IMR-90 (cell line): ENCODE measurements at regions not wholly inside any gene's neighbourhood (a gene's known extent, or its start where the extent isn't known, plus 50 kb on each side); places are given as distances from the start of the nearest gene placed in this dataset.

ENCODE experiments used
- ATAC-seq: fragments of 200-7000 bp; cut with Tn5 transposase; 2 replicates; pipeline ENCODE4 v1.9.1; 2020; ENCODE audit warnings: low read depth, mild to moderate bottlenecking, moderate library complexity
- BruUV-seq: library from RNA; stranded (reverse); fragments of 400-500 nt; replicated peaks from 2 replicates; lab custom pipeline; 2021; lab: Mats Ljungman, UMichigan
- CTCF ChIA-PET: fragments of 300-600 bp; formaldehyde crosslinking; extraction: SDS; loops from one replicate; lab custom pipeline; 2021; ENCODE audit warnings: antibody characterized with exemption; lab: Yijun Ruan, JAX
- POLR2A ChIA-PET: fragments of 300-600 bp; sonication (Branson Sonifier 250); formaldehyde crosslinking; loops from one replicate; lab custom pipeline; 2022; ENCODE audit warnings: antibody characterized with exemption; ENCODE audit not compliant: unreplicated experiment; lab: Charles Lee
- DNase-seq: peaks from one replicate; pipeline ENCODE4 v3.0.0; 2013
- H2AFZ ChIP-seq: replicated peaks from 2 replicates; pipeline ENCODE3; 2013; ENCODE audit warnings: low read length, mild to moderate bottlenecking; ENCODE audit not compliant: poor library complexity
- H2AK5ac ChIP-seq: 2 replicates; pipeline ENCODE4 v1.6.1; 2013; ENCODE audit warnings: low read depth, low read length, inconsistent platforms
- H2AK9ac ChIP-seq: replicated peaks from 2 replicates; pipeline ENCODE3; 2013; ENCODE audit warnings: mild to moderate bottlenecking, low read depth, low read length, moderate library complexity; ENCODE audit not compliant: poor library complexity
- H2BK120ac ChIP-seq: 2 replicates; pipeline ENCODE4 v1.6.1; 2013; ENCODE audit warnings: low read depth, low read length, inconsistent platforms
- H2BK15ac ChIP-seq: 3 replicates; pipeline ENCODE4 v1.6.1; 2013; ENCODE audit warnings: low read depth, low read length, inconsistent platforms
- H2BK20ac ChIP-seq: 2 replicates; pipeline ENCODE4 v1.6.1; 2013; ENCODE audit warnings: low read depth, mild to moderate bottlenecking, inconsistent platforms, low read length, moderate library complexity
- H2BK5ac ChIP-seq: 2 replicates; pipeline ENCODE4 v1.6.1; 2013; ENCODE audit warnings: mild to moderate bottlenecking, low read depth, low read length, inconsistent platforms; ENCODE audit not compliant: poor library complexity, severe bottlenecking
- H3K14ac ChIP-seq: replicated peaks from 2 replicates; pipeline ENCODE4 v1.6.1; 2013; ENCODE audit warnings: low read depth, low read length, inconsistent platforms
- H3K18ac ChIP-seq: 2 replicates; pipeline ENCODE4 v1.6.1; 2013; ENCODE audit warnings: low read depth, low read length, control low read depth
- H3K23ac ChIP-seq: 2 replicates; pipeline ENCODE4 v1.6.1; 2013; ENCODE audit warnings: low read depth, low read length, inconsistent platforms
- H3K27ac ChIP-seq: 2 replicates; pipeline ENCODE4 v1.5.1; 2013; ENCODE audit warnings: mild to moderate bottlenecking, control low read depth, low read length; ENCODE audit not compliant: insufficient read depth
- H3K27me3 ChIP-seq: 2 replicates; pipeline ENCODE4 v1.6.1; 2013; ENCODE audit warnings: low read length; ENCODE audit not compliant: control insufficient read depth, insufficient read depth
- H3K36me3 ChIP-seq: 2 replicates; pipeline ENCODE4 v1.6.1; 2013; ENCODE audit warnings: low read length, mixed read lengths; ENCODE audit not compliant: control insufficient read depth, insufficient read depth
- H3K4ac ChIP-seq: 2 replicates; pipeline ENCODE4 v1.6.1; 2013; ENCODE audit warnings: low read depth, low read length, inconsistent platforms
- H3K4me1 ChIP-seq: 2 replicates; pipeline ENCODE4 v1.6.1; 2013; ENCODE audit warnings: low read length, mixed read lengths; ENCODE audit not compliant: control insufficient read depth, insufficient read depth
- H3K4me2 ChIP-seq: 2 replicates; pipeline ENCODE4 v1.6.1; 2013; ENCODE audit warnings: low read depth, mild to moderate bottlenecking, control low read depth, low read length, moderate library complexity
- H3K4me3 ChIP-seq: 2 replicates; pipeline ENCODE4 v1.5.1; 2013; ENCODE audit warnings: low read depth, mild to moderate bottlenecking, control low read depth, low read length, moderate library complexity; ENCODE audit not compliant: insufficient read depth
- H3K56ac ChIP-seq: 2 replicates; pipeline ENCODE4 v1.6.1; 2013; ENCODE audit warnings: low read length, inconsistent platforms; ENCODE audit not compliant: insufficient read depth; ENCODE audit errors: extremely low read depth
- H3K79me1 ChIP-seq, 2 experiments: 2 replicates each; pipeline ENCODE4 v1.6.1; 2013; ENCODE audit warnings: low read length in 2 of 2, inconsistent platforms in 1 of 2, low read depth in 1 of 2
- H3K9ac ChIP-seq: 2 replicates; pipeline ENCODE4 v1.6.1; 2013; ENCODE audit warnings: low read depth, low read length, control low read depth
- H3K9me1 ChIP-seq: 2 replicates; pipeline ENCODE4 v1.6.1; 2013; ENCODE audit warnings: low read length, inconsistent platforms; ENCODE audit not compliant: insufficient read depth
- H3K9me3 ChIP-seq: 2 replicates; pipeline ENCODE4 v1.6.1; 2013; ENCODE audit warnings: low read length; ENCODE audit not compliant: control insufficient read depth, insufficient read depth
- H4K20me1 ChIP-seq: 2 replicates; pipeline ENCODE4 v1.6.1; 2013; ENCODE audit warnings: low read length, inconsistent platforms; ENCODE audit not compliant: insufficient read depth
- H4K5ac ChIP-seq: 2 replicates; pipeline ENCODE4 v1.6.1; 2013; ENCODE audit warnings: mild to moderate bottlenecking, low read depth, low read length, control low read depth
- H4K8ac ChIP-seq, 2 experiments: 2 replicates each; pipeline ENCODE4 v1.6.1; 2013; ENCODE audit warnings: low read depth in 2 of 2, low read length in 2 of 2, control low read depth in 1 of 2, inconsistent platforms in 1 of 2
- H4K91ac ChIP-seq: 2 replicates; pipeline ENCODE4 v1.6.1; 2013; ENCODE audit warnings: low read depth, low read length, inconsistent platforms; ENCODE audit not compliant: insufficient read depth
- MAZ ChIP-seq: IDR thresholded peaks from 2 replicates; pipeline ENCODE4 v1.6.1; 2012; ENCODE audit warnings: low read depth, mild to moderate bottlenecking, low read length, improper control_type of control experiment, moderate library complexity, borderline replicate concordance
- RAD21 ChIP-seq: IDR thresholded peaks from 2 replicates; pipeline ENCODE4 v1.6.1; 2012; ENCODE audit warnings: low read length, improper control_type of control experiment
- SMC3 ChIP-seq: fragments of 150-350 bp; IDR thresholded peaks from 2 replicates; pipeline ENCODE4 v1.6.1; 2016; ENCODE audit warnings: low read depth, mild to moderate bottlenecking, antibody characterized with exemption, low read length, moderate library complexity
- WGBS, 2 experiments: methylation state at CpG; one replicate each; pipeline versions ENCODE4 v1.1.5 to v1.1.7; 2013; ENCODE audit warnings: missing lambda C conversion rate in 2 of 2; ENCODE audit not compliant: insufficient read length in 1 of 2; ENCODE audit errors: extremely low coverage in 2 of 2; 5-methylcytosine and 5-hydroxymethylcytosine counted together
- dilution Hi-C: fragments of 300-500 bp; cut with HindIII; formaldehyde crosslinking; loops from one replicate; pipeline ENCODE4 v1.14.3; 2018; ENCODE audit warnings: low sequenced_read_pairs; ENCODE audit not compliant: unreplicated experiment
- in situ Hi-C: fragments of 300-500 bp; cut with MboI; formaldehyde crosslinking; loops from 3 replicates; pipeline ENCODE4 v1.14.3; 2019; ENCODE audit warnings: low sequenced_read_pairs, inconsistent platforms, mixed read lengths
- intact Hi-C: fragments of 100-400 bp; cut with micrococcal nuclease; formaldehyde crosslinking; loops from 2 replicates; pipeline ENCODE4 v1.10.0; 2022

- H2BK120ac ChIP-seq: no peak overlapping the region
- no peak overlapping the region for H3K4me2 ChIP-seq
- H2AK5ac ChIP-seq: no peak overlapping the region
- POLR2A ChIA-PET: no interaction called here
- no CpG with 5 or more reads among the region's 5 CpGs for WGBS, 2 experiments
- no peak overlapping the region for H2BK20ac ChIP-seq
- no peak overlapping the region for H3K23ac ChIP-seq
- H3K56ac ChIP-seq: no peak overlapping the region
- no peak overlapping the region for H3K14ac ChIP-seq
- CTCF ChIA-PET: no interaction called here
- H3K18ac ChIP-seq: no peak overlapping the region
- no peak overlapping the region for H2BK5ac ChIP-seq
- H4K8ac ChIP-seq: no peak overlapping the region
- BruUV-seq: no TSS peak
- no peaks in the 10 kb centered on the region for H3K36me3 ChIP-seq
- H3K4ac ChIP-seq: no peak overlapping the region
- no peak overlapping the region for H4K91ac ChIP-seq
- H3K4me3 ChIP-seq: no peak overlapping the region
- H2AFZ ChIP-seq: no peak overlapping the region
- H2AK9ac ChIP-seq: no peak overlapping the region
- H3K27me3 ChIP-seq: no peaks in the 10 kb centered on the region
- no peaks in the 10 kb centered on the region for H3K9me1 ChIP-seq
- no peak for TF ChIP-seq MAZ
- no peak for TF ChIP-seq RAD21
- no peak for TF ChIP-seq SMC3
- H3K4me1 ChIP-seq: no peaks in the 10 kb centered on the region
- no peak for DNase-seq
- H3K9me3 ChIP-seq: no peaks in the 10 kb centered on the region
- H3K27ac ChIP-seq: no peak overlapping the region
- in situ Hi-C loops: loop anchor here (25.0 kb wide), 1 partner anchor 441 kb away; no protein-coding TSS in a partner anchor
- no peak overlapping the region for H4K5ac ChIP-seq
- H2BK15ac ChIP-seq: no peak overlapping the region
- intact Hi-C loops: no loop called here
- ATAC-seq: no peak
- no peaks in the 10 kb centered on the region for H3K79me1 ChIP-seq
- no peak overlapping the region for H3K9ac ChIP-seq
- H4K20me1 ChIP-seq: no peaks in the 10 kb centered on the region
- dilution Hi-C loops: no loop called here
Measured at GRCh38 chr5:135671052-135671705, 92.4 kb upstream of the CXCL14 start.
